Activated CD8-positive, alpha-beta T cell treated with anti-CD3 and anti-CD28 coated beads for 36 hours (primary cell): ENCODE measurements at regions not wholly inside any gene's neighbourhood (a gene's known extent, or its start where the extent isn't known, plus 50 kb on each side); places are given as distances from the start of the nearest gene placed in this dataset.

ENCODE experiments used
- ATAC-seq: fragments of 200-7000 bp; cut with Tn5 transposase; one replicate; pipeline ENCODE4 v1.10.0; 2021; ENCODE audit warnings: mild to moderate bottlenecking, moderate library complexity
- CTCF ChIA-PET: fragments of 350-600 bp; sonication (Branson Sonifier 250); formaldehyde crosslinking; loops from one replicate; lab custom pipeline; 2021; ENCODE audit warnings: antibody characterized with exemption; lab: Charles Lee
- POLR2A ChIA-PET: fragments of 350-600 bp; sonication (Branson Sonifier 250); formaldehyde crosslinking; loops from one replicate; lab custom pipeline; 2021; ENCODE audit warnings: antibody characterized with exemption; lab: Charles Lee
- DNase-seq: peaks from one replicate; pipeline ENCODE4 v3.0.0-alpha.2; 2020
- H3K27ac Mint-ChIP-seq: one replicate; pipeline ENCODE4 v1.8.0; 2021; ENCODE audit warnings: mild to moderate bottlenecking, mixed read lengths
- H3K27me3 Mint-ChIP-seq: one replicate; pipeline ENCODE4 v1.8.0; 2021; ENCODE audit warnings: mixed read lengths
- H3K36me3 Mint-ChIP-seq: one replicate; pipeline ENCODE4 v1.8.0; 2021; ENCODE audit warnings: low read depth, mixed read lengths
- H3K4me1 Mint-ChIP-seq: one replicate; pipeline ENCODE4 v1.8.0; 2021; ENCODE audit warnings: low read depth, mixed read lengths
- H3K4me3 Mint-ChIP-seq: one replicate; pipeline ENCODE4 v1.8.0; 2021; ENCODE audit warnings: mild to moderate bottlenecking, moderate library complexity, mixed read lengths
- H3K9me3 Mint-ChIP-seq: one replicate; pipeline ENCODE4 v1.8.0; 2021; ENCODE audit warnings: mixed read lengths
- CTCF ChIP-seq: fragments of 200-600 bp; IDR thresholded peaks from one replicate; pipeline ENCODE4 v1.8.0; 2022; ENCODE audit warnings: antibody characterized with exemption, mild to moderate bottlenecking
- intact Hi-C: fragments of 100-400 bp; cut with micrococcal nuclease; formaldehyde crosslinking; loops from one replicate; pipeline ENCODE4 v1.10.0; 2022

GRCh38 chr9:81076131-81076530, 613.2 kb downstream of the TLE1 start:
- H3K27me3 Mint-ChIP-seq, result no peaks in the 10 kb centered on the region
- no peak overlapping the region for H3K4me3 Mint-ChIP-seq
- DNase-seq (no peak), ATAC-seq (no peak)
- no peak for TF ChIP-seq CTCF
- no peaks in the 10 kb centered on the region for H3K4me1 Mint-ChIP-seq
- no peak overlapping the region for H3K27ac Mint-ChIP-seq
- CTCF ChIA-PET, result no interaction called here
- H3K9me3 Mint-ChIP-seq, result no peaks in the 10 kb centered on the region
- POLR2A ChIA-PET, result no interaction called here
- H3K36me3 Mint-ChIP-seq, result no peaks in the 10 kb centered on the region
- intact Hi-C loops, result no loop called here

- no peaks in the 10 kb centered on the region for H3K4me1 Mint-ChIP-seq
- intact Hi-C loops, result no loop called here
- ChIA-PET POLR2A (no interaction called here), CTCF (no interaction called here)
- no peaks in the 10 kb centered on the region for H3K36me3 Mint-ChIP-seq
- H3K9me3 Mint-ChIP-seq, result no peaks in the 10 kb centered on the region
- TF ChIP-seq CTCF, result no peak
- no peaks in the 10 kb centered on the region for H3K27me3 Mint-ChIP-seq
- no peak for DNase-seq
- ATAC-seq, result no peak
- no peak overlapping the region for H3K27ac Mint-ChIP-seq
- H3K4me3 Mint-ChIP-seq, result no peak overlapping the region
Measured at GRCh38 chr9:81074221-81074620, 615.1 kb downstream of the TLE1 start.

GRCh38 chr9:81073821-81074220, 615.5 kb downstream of the TLE1 start:
- CTCF ChIA-PET, result no interaction called here
- Mint-ChIP-seq H3K9me3 (no peaks in the 10 kb centered on the region), H3K4me3 (no peak overlapping the region), H3K27ac (no peak overlapping the region), H3K36me3 (no peaks in the 10 kb centered on the region), H3K4me1 (no peaks in the 10 kb centered on the region), H3K27me3 (no peaks in the 10 kb centered on the region)
- POLR2A ChIA-PET, result no interaction called here
- TF ChIP-seq CTCF, result no peak
- no peak for ATAC-seq
- no peak for DNase-seq
- intact Hi-C loops, result no loop called here

GRCh38 chr9:81072758-81073157, 616.6 kb downstream of the TLE1 start:
- intact Hi-C loops, result no loop called here
- no peak overlapping the region for H3K27ac Mint-ChIP-seq
- ChIA-PET POLR2A (no interaction called here), CTCF (no interaction called here)
- ATAC-seq, result no peak
- TF ChIP-seq CTCF, result no peak
- no peaks in the 10 kb centered on the region for H3K4me1 Mint-ChIP-seq
- no peak overlapping the region for H3K4me3 Mint-ChIP-seq
- no peak for DNase-seq
- H3K9me3 Mint-ChIP-seq, result no peaks in the 10 kb centered on the region
- no peaks in the 10 kb centered on the region for H3K27me3 Mint-ChIP-seq
- H3K36me3 Mint-ChIP-seq, result no peaks in the 10 kb centered on the region

- TF ChIP-seq CTCF, result no peak
- no peak for DNase-seq
- Mint-ChIP-seq H3K36me3 (no peaks in the 10 kb centered on the region), H3K27me3 (no peaks in the 10 kb centered on the region), H3K4me1 (no peaks in the 10 kb centered on the region), H3K27ac (no peak overlapping the region), H3K4me3 (no peak overlapping the region), H3K9me3 (no peaks in the 10 kb centered on the region)
- intact Hi-C loops, result no loop called here
- POLR2A ChIA-PET, result no interaction called here
- ATAC-seq, result no peak
- CTCF ChIA-PET, result no interaction called here
Measured at GRCh38 chr9:81071108-81071507, 618.2 kb downstream of the TLE1 start.
